ENCODE measurements at regions not wholly inside any gene's neighbourhood (a gene's known extent, or its start where the extent isn't known, plus 50 kb on each side); places are given as distances from the start of the nearest gene placed in this dataset.
A peak's percentile ranks its signal among the peaks of the same experiment; 100 is the strongest.

DNA sequence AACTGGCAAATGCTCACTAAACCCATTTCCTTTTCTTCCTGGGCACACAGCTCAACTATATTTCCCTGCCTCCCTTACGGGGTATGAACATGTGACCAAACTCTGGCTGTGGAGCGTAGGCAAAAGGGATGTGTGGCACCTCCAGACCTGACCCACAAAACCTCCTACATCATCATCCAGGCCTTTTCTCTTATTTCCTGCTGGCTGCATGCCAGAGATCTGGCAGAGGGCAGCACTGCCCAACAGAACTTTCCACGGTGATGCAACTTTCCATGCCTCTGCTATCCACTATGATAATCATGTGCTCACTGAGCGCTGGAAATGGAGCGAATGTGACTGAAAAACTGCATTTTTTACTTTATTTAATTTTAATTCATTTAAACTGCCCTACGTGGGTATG lies 99.6 kb upstream of the CACNA1E start:
- no peak overlapping the region for H3K27ac Mint-ChIP-seq
- Histone ChIP-seq H3K27ac (ENCODE audit: low read depth, low read length) (no peak overlapping the region), H3K27me3 (ENCODE audit: control insufficient read depth, insufficient read depth, low read length, poor library complexity, severe bottlenecking) (no peaks in the 10 kb centered on the region), H3K4me3 (ENCODE audit: low read length) (no peak overlapping the region), H3K4me1 (ENCODE audit: control insufficient read depth, insufficient read depth, low read length) (no peaks in the 10 kb centered on the region), H3K9ac (ENCODE audit: extremely low read depth, low read length, poor library complexity, severe bottlenecking) (no peak overlapping the region), H3K36me3 (ENCODE audit: control insufficient read depth, insufficient read depth, low read length) (no peaks in the 10 kb centered on the region), H3K9me3 (ENCODE audit: control insufficient read depth, low read length) (no peaks in the 10 kb centered on the region)
- no peaks in the 10 kb centered on the region for H3K36me3 Mint-ChIP-seq (ENCODE audit: low read depth)
- no peaks in the 10 kb centered on the region for H3K27me3 Mint-ChIP-seq (ENCODE audit: insufficient read depth)
- H3K9me3 Mint-ChIP-seq, result no peaks in the 10 kb centered on the region
- 93 to 100% methylated on average over 1 to 6 of the region's 6 CpGs for WGBS, 2 experiments (ENCODE audit: insufficient coverage in 1 of 2, insufficient read length in 1 of 2)
- TF ChIP-seq CTCF (conservative IDR thresholded peaks at IDR 0.05), result no peak
- no peak for DNase-seq
- H3K4me1 Mint-ChIP-seq, result no peaks in the 10 kb centered on the region
- H3K4me3 Mint-ChIP-seq, result no peak overlapping the region

DNA sequence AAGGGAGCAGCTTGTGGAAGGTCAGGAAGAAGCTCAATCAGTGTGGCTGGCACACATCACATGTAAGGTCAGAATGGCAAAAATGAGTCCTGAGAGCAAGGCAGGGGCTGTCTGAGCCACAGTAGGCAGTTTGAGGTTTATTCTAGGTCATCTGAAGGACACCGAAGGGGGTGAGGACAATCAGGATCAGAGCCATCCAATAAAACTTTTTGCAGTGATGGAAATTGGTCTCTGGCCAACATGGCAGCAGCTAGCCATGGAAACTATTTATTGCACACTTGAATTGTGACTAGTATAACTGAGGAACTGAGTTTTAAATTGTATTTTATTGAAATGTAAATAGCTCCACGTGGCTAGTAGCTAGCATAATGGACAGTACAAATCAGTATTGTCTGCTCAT lies 97.0 kb upstream of the CACNA1E start:
- no peak overlapping the region for H3K4me3 ChIP-seq (ENCODE audit: low read length)
- 86 to 87% methylated on average over 1 to 2 of the region's 2 CpGs for WGBS, 2 experiments (ENCODE audit: insufficient coverage in 1 of 2, insufficient read length in 1 of 2)
- no peak for DNase-seq
- H3K9ac ChIP-seq (ENCODE audit: extremely low read depth, low read length, poor library complexity, severe bottlenecking), result no peak overlapping the region
- Mint-ChIP-seq H3K4me3 (no peak overlapping the region), H3K9me3 (no peaks in the 10 kb centered on the region), H3K36me3 (ENCODE audit: low read depth) (no peaks in the 10 kb centered on the region), H3K4me1 (no peaks in the 10 kb centered on the region), H3K27me3 (ENCODE audit: insufficient read depth) (no peaks in the 10 kb centered on the region), H3K27ac (no peak overlapping the region)
- H3K27ac ChIP-seq (ENCODE audit: low read depth, low read length), result no peak overlapping the region
- no peaks in the 10 kb centered on the region for H3K36me3 ChIP-seq (ENCODE audit: control insufficient read depth, insufficient read depth, low read length)
- peaks cover 4% of the 10 kb centered on the region for H3K27me3 ChIP-seq (ENCODE audit: control insufficient read depth, insufficient read depth, low read length, poor library complexity, severe bottlenecking)
- no peaks in the 10 kb centered on the region for H3K4me1 ChIP-seq (ENCODE audit: control insufficient read depth, insufficient read depth, low read length)
- no peak for TF ChIP-seq CTCF (conservative IDR thresholded peaks at IDR 0.05)
- no peaks in the 10 kb centered on the region for H3K9me3 ChIP-seq (ENCODE audit: control insufficient read depth, low read length)

DNA sequence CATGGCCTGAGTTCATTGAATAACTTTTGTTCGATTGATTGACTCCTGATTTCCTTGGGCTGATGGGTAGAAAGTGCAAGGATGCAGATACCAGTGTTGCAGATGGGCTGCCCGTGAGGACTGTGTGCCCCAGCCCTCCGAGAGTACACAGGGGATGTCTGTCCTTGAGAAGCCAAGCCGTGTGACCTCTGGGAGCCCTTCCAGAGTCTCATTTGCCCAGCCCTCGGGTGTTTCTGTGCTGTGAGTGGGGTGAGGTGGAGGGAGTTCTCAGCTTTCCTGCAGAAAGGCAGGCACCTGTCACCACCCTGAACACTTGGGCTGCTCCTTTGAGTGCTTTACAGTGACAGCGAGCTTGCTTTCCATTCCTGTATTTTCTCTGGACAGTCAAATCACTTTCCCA lies 96.4 kb upstream of the CACNA1E start:
- Histone ChIP-seq H3K27me3 (ENCODE audit: control insufficient read depth, insufficient read depth, low read length, poor library complexity, severe bottlenecking) (peaks cover 4% of the 10 kb centered on the region), H3K9me3 (ENCODE audit: control insufficient read depth, low read length) (no peaks in the 10 kb centered on the region), H3K9ac (ENCODE audit: extremely low read depth, low read length, poor library complexity, severe bottlenecking) (no peak overlapping the region), H3K36me3 (ENCODE audit: control insufficient read depth, insufficient read depth, low read length) (no peaks in the 10 kb centered on the region), H3K4me1 (ENCODE audit: control insufficient read depth, insufficient read depth, low read length) (no peaks in the 10 kb centered on the region), H3K4me3 (ENCODE audit: low read length) (no peak overlapping the region), H3K27ac (ENCODE audit: low read depth, low read length) (no peak overlapping the region)
- peak; percentile 24 for DNase-seq
- no peak for TF ChIP-seq CTCF (conservative IDR thresholded peaks at IDR 0.05)
- Mint-ChIP-seq H3K4me3 (no peak overlapping the region), H3K4me1 (no peaks in the 10 kb centered on the region), H3K27ac (no peak overlapping the region), H3K36me3 (ENCODE audit: low read depth) (no peaks in the 10 kb centered on the region), H3K9me3 (no peaks in the 10 kb centered on the region), H3K27me3 (ENCODE audit: insufficient read depth) (no peaks in the 10 kb centered on the region)
- 93 to 96% methylated on average over 3 to 6 of the region's 6 CpGs for WGBS, 2 experiments (ENCODE audit: insufficient coverage in 1 of 2, insufficient read length in 1 of 2)

Data from endodermal cell (in vitro differentiated cells).